Mammary epithelial cell (primary cell): ENCODE measurements at regions not wholly inside any gene's neighbourhood (a gene's known extent, or its start where the extent isn't known, plus 50 kb on each side); places are given as distances from the start of the nearest gene placed in this dataset.

Source experiments
- EZH2 ChIP-seq: IDR thresholded peaks from 2 replicates; pipeline ENCODE4 v1.6.1; 2012; ENCODE audit warnings: low read length, inconsistent platforms, borderline replicate concordance
- TF ChIP-seq, protein P1 (sequence below), 2 donors: IDR thresholded peaks in 1 of 2; conservative IDR thresholded peaks in 1 of 2; 2 replicates each; pipeline ENCODE4 v1.5.1; 2011 to 2012; ENCODE audit warnings: inconsistent platforms in 2 of 2, low read length in 2 of 2, mild to moderate bottlenecking in 2 of 2, control low read depth in 1 of 2, low read depth in 1 of 2; ENCODE audit not compliant: insufficient read depth in 1 of 2; ENCODE audit errors: extremely low read depth in 1 of 2

DNA sequence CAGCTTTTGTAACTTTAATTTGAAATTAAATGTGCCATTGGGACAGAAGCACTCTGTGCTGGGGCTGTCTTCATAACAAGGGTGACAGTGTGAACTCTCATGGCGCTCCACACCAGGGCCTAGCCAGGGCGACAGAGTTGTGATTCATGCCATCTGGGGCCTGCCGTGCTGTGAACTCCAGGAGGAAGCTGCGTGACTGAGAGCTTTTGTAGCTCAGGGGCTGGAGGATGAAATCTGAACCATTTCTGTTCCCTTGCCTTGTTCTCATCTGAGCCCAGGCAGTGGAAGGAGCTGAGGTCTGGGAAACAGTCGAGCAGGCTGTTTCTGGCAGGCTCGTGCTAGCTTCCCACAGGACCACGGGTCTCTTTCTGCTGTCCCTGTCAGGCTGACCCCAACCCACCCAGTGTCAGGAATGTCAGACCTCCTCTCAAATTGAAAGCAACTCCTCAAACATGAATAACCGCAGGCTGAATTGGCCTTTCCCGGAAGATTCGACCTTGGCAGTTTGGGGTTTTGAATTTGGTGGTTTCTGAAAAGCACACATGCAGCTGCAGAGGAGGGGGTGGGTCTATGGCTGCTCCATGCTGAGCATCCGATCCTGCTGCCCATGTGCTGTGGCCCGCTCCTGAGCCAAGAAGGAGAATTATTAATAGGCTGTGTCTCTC lies 69.2 kb upstream of the RPS23 start:
- TF ChIP-seq, protein P1, sequence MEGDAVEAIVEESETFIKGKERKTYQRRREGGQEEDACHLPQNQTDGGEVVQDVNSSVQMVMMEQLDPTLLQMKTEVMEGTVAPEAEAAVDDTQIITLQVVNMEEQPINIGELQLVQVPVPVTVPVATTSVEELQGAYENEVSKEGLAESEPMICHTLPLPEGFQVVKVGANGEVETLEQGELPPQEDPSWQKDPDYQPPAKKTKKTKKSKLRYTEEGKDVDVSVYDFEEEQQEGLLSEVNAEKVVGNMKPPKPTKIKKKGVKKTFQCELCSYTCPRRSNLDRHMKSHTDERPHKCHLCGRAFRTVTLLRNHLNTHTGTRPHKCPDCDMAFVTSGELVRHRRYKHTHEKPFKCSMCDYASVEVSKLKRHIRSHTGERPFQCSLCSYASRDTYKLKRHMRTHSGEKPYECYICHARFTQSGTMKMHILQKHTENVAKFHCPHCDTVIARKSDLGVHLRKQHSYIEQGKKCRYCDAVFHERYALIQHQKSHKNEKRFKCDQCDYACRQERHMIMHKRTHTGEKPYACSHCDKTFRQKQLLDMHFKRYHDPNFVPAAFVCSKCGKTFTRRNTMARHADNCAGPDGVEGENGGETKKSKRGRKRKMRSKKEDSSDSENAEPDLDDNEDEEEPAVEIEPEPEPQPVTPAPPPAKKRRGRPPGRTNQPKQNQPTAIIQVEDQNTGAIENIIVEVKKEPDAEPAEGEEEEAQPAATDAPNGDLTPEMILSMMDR (conservative IDR thresholded peaks at IDR 0.05 in 1 of 2, IDR thresholded peaks at IDR 0.05 in 1 of 2; ENCODE audit: extremely low read depth in 1 of 2, insufficient read depth in 1 of 2, low read depth in 1 of 2, low read length in 2 of 2) = no peak
- no peak for TF ChIP-seq EZH2
